Naive B cell (primary cell): ENCODE measurements at regions not wholly inside any gene's neighbourhood (a gene's known extent, or its start where the extent isn't known, plus 50 kb on each side); places are given as distances from the start of the nearest gene placed in this dataset.
"Not testable (repeated sequence)": the region's sequence is repeated elsewhere in the genome, so short reads cannot be mapped to it uniquely, and the experiment has no call there.

Source experiments
- ATAC-seq, 2 donors: fragments of 150-1000 bp; cut with Tn5 transposase; 2 replicates each; pipeline ENCODE4 v1.10.0; 2021; ENCODE audit warnings: low read depth in 2 of 2, mild to moderate bottlenecking in 2 of 2, moderate library complexity in 2 of 2
- DNase-seq: peaks from one replicate; pipeline ENCODE4 v3.0.0; 2022
- H3K27ac Mint-ChIP-seq, 6 donors: one replicate each; pipeline ENCODE4 v1.8.0; 2020 to 2022; ENCODE audit warnings: mild to moderate bottlenecking in 6 of 6, mixed read lengths in 6 of 6, moderate library complexity in 5 of 6, inconsistent platforms in 2 of 6
- H3K27me3 Mint-ChIP-seq, 3 donors: one replicate each; pipeline ENCODE4 v1.8.0; 2021 to 2022; ENCODE audit warnings: mixed read lengths in 3 of 3, mild to moderate bottlenecking in 1 of 3
- H3K36me3 Mint-ChIP-seq, 2 donors: one replicate each; pipeline ENCODE4 v1.8.0; 2020 to 2022; ENCODE audit warnings: mixed read lengths in 2 of 2, inconsistent platforms in 1 of 2, mild to moderate bottlenecking in 1 of 2
- H3K4me1 Mint-ChIP-seq, 3 donors: one replicate each; pipeline ENCODE4 v1.8.0; 2020 to 2022; ENCODE audit warnings: mixed read lengths in 3 of 3, inconsistent platforms in 1 of 3, mild to moderate bottlenecking in 1 of 3, moderate library complexity in 1 of 3
- H3K4me3 Mint-ChIP-seq, 8 donors: one replicate each; pipeline ENCODE4 v1.8.0; 2020 to 2022; ENCODE audit warnings: mild to moderate bottlenecking in 8 of 8, mixed read lengths in 8 of 8, moderate library complexity in 8 of 8, inconsistent platforms in 2 of 8
- H3K9me3 Mint-ChIP-seq, 7 donors: one replicate each; pipeline ENCODE4 v1.8.0; 2020 to 2022; ENCODE audit warnings: mixed read lengths in 7 of 7, mild to moderate bottlenecking in 5 of 7, inconsistent platforms in 2 of 7, moderate library complexity in 1 of 7

- H3K4me3 Mint-ChIP-seq, result no peak overlapping the region
- ATAC-seq (no peak), DNase-seq (no peak)
- no peaks in the 10 kb centered on the region for H3K4me1 Mint-ChIP-seq
- no peaks in the 10 kb centered on the region for H3K36me3 Mint-ChIP-seq
- no peak overlapping the region for H3K27ac Mint-ChIP-seq
- peaks cover 4 to 11% (median 8%) of the 10 kb centered on the region in 7 donors for H3K9me3 Mint-ChIP-seq
- H3K27me3 Mint-ChIP-seq, result no peaks in the 10 kb centered on the region
These were observed 1627.7 kb upstream of the CDH9 start for GRCh38 chr5:28666110-28666509.

GRCh38 chr5:28648108-28648507 lies 1609.7 kb upstream of the CDH9 start:
- Mint-ChIP-seq H3K9me3 (peaks cover 0 to 10% (median 3%) of the 10 kb centered on the region in 7 donors), H3K4me1 (no peaks in the 10 kb centered on the region), H3K36me3 (no peaks in the 10 kb centered on the region), H3K27me3 (no peaks in the 10 kb centered on the region), H3K4me3 (no peak overlapping the region), H3K27ac (peak overlapping the region in 1 of 6 donors; percentile 72)
- DNase-seq (no peak), ATAC-seq (no peak)

- ATAC-seq (no peak), DNase-seq (no peak)
- no peaks in the 10 kb centered on the region for H3K4me1 Mint-ChIP-seq
- H3K9me3 Mint-ChIP-seq, result peaks cover 0 to 9% (median 0%) of the 10 kb centered on the region in 7 donors
- H3K36me3 Mint-ChIP-seq, result no peaks in the 10 kb centered on the region
- H3K27me3 Mint-ChIP-seq, result no peaks in the 10 kb centered on the region
- no peak overlapping the region for H3K4me3 Mint-ChIP-seq
- H3K27ac Mint-ChIP-seq, result no peak overlapping the region
These were observed 1594.2 kb upstream of the CDH9 start for GRCh38 chr5:28632607-28633006.

DNA sequence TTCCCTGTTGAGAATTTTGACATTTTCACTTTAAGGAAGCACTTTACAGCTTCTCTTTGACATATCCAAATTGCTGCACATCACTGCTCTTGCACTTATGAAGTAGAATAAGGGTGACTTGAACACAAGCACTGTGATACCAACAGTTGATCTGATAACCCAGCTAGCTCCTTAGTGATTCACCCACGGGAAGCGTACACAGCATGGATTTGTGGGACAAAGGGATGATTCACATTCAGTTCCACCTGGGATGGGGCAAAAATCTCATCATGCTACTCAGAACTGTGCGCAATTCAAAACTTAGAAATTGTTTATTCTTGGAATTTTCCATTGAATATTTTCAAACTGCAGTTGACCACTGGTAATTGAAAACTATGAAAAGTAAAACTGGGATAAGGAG lies 1565.5 kb upstream of the CDH9 start:
- H3K27me3 Mint-ChIP-seq, result no peaks in the 10 kb centered on the region
- H3K27ac Mint-ChIP-seq, result no peak overlapping the region

GRCh38 chr5:28602429-28602828 lies 1564.0 kb upstream of the CDH9 start:
- Mint-ChIP-seq H3K4me3 (no peak overlapping the region), H3K36me3 (no peaks in the 10 kb centered on the region), H3K9me3 (peaks cover 0 to 24% (median 6%) of the 10 kb centered on the region in 7 donors)

More for the DNA sequence above, 1565.5 kb upstream of the CDH9 start:
- Mint-ChIP-seq H3K4me1 (no peaks in the 10 kb centered on the region), H3K36me3 (no peaks in the 10 kb centered on the region), H3K4me3 (no peak overlapping the region), H3K9me3 (peaks cover 0 to 29% (median 3%) of the 10 kb centered on the region in 7 donors)
- DNase-seq (no peak), ATAC-seq (no peak)

GRCh38 chr5:28596707-28597106 lies 1558.3 kb upstream of the CDH9 start:
- not testable (repeated sequence) for H3K36me3 Mint-ChIP-seq, DNase-seq, H3K27ac Mint-ChIP-seq, H3K4me1 Mint-ChIP-seq, ATAC-seq, H3K27me3 Mint-ChIP-seq, H3K4me3 Mint-ChIP-seq
- H3K9me3 Mint-ChIP-seq, result peaks cover 0 to 24% (median 4%) of the 10 kb centered on the region in 7 donors

More at GRCh38 chr5:28602429-28602828, 1564.0 kb upstream of the CDH9 start:
- Mint-ChIP-seq H3K27ac (no peak overlapping the region), H3K27me3 (no peaks in the 10 kb centered on the region), H3K4me1 (no peaks in the 10 kb centered on the region)
- ATAC-seq (no peak), DNase-seq (no peak)

- no peaks in the 10 kb centered on the region for H3K4me1 Mint-ChIP-seq
- H3K27ac Mint-ChIP-seq, result no peak overlapping the region
- ATAC-seq, result no peak
- H3K36me3 Mint-ChIP-seq, result no peaks in the 10 kb centered on the region
- no peak overlapping the region for H3K4me3 Mint-ChIP-seq
- DNase-seq, result no peak
- peaks cover 0 to 21% (median 13%) of the 10 kb centered on the region in 7 donors for H3K9me3 Mint-ChIP-seq
- no peaks in the 10 kb centered on the region for H3K27me3 Mint-ChIP-seq
These were observed 1542.2 kb upstream of the CDH9 start for GRCh38 chr5:28580616-28581015.

- H3K4me3 Mint-ChIP-seq, result no peak overlapping the region
- no peaks in the 10 kb centered on the region for H3K27me3 Mint-ChIP-seq
- ATAC-seq, result no peak
- no peaks in the 10 kb centered on the region for H3K36me3 Mint-ChIP-seq
- H3K9me3 Mint-ChIP-seq, result peaks cover 0 to 17% (median 13%) of the 10 kb centered on the region in 7 donors
- no peaks in the 10 kb centered on the region for H3K4me1 Mint-ChIP-seq
- DNase-seq, result no peak
- H3K27ac Mint-ChIP-seq, result no peak overlapping the region
These were observed 1537.6 kb upstream of the CDH9 start for GRCh38 chr5:28576022-28576421.

DNA sequence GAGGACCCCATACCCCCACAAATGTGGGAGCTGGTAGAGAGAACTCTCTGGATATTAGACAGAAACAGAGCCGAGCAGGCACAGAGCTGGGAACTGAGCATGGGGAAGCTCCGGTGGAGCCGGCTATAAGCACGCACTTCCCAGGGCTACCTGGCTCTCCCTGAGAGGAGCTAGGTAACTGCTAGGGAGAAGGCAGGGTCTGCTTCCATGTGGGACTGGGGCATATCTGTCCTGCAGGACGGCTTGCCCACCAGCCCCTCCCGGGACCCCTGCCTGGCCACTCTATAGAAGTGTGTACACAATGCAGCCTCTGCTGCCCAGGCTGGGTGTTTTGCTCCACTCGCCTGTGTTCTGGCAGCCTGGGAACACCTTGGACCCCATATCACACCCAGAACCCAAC lies 1537.0 kb upstream of the CDH9 start:
- Mint-ChIP-seq H3K4me1 (no peaks in the 10 kb centered on the region), H3K9me3 (peaks cover 0 to 17% (median 10%) of the 10 kb centered on the region in 7 donors), H3K4me3 (no peak overlapping the region), H3K27me3 (no peaks in the 10 kb centered on the region), H3K36me3 (no peaks in the 10 kb centered on the region), H3K27ac (no peak overlapping the region)
- DNase-seq (no peak), ATAC-seq (no peak)

- no peak for ATAC-seq
- H3K9me3 Mint-ChIP-seq, result peaks cover 0 to 14% (median 9%) of the 10 kb centered on the region in 7 donors
These were observed 1536.2 kb upstream of the CDH9 start for GRCh38 chr5:28574606-28575005.

GRCh38 chr5:28567048-28567447 lies 1528.7 kb upstream of the CDH9 start:
- Mint-ChIP-seq H3K27ac (no peak overlapping the region), H3K9me3 (peaks cover 0 to 8% (median 3%) of the 10 kb centered on the region in 7 donors), H3K36me3 (no peaks in the 10 kb centered on the region), H3K4me3 (no peak overlapping the region), H3K4me1 (no peaks in the 10 kb centered on the region), H3K27me3 (no peaks in the 10 kb centered on the region)
- no peak for ATAC-seq
- DNase-seq, result no peak

More at GRCh38 chr5:28574606-28575005, 1536.2 kb upstream of the CDH9 start:
- no peak overlapping the region for H3K4me3 Mint-ChIP-seq
- H3K27ac Mint-ChIP-seq, result no peak overlapping the region
- no peak for DNase-seq
- H3K27me3 Mint-ChIP-seq, result no peaks in the 10 kb centered on the region
- H3K4me1 Mint-ChIP-seq, result no peaks in the 10 kb centered on the region
- no peaks in the 10 kb centered on the region for H3K36me3 Mint-ChIP-seq

DNA sequence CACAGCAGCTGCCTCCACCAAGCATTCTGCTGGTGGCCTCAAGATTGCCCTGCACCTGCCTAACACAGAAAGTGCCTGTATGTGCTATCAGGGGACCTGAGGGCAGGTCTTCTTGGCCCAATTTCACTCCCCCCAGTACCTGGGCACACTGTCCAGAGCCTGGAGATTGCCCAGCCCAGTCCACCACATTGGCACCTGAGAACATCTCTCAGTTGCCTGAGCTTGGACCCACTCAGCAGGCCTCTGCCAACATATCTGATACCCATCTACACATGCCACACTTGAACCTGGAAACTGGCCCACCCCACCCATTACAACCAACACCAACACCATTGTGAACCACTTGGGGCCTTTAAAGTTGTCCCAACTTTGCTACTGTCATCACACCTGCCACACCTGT lies 1523.1 kb upstream of the CDH9 start:
- Mint-ChIP-seq H3K27me3 (no peaks in the 10 kb centered on the region), H3K36me3 (no peaks in the 10 kb centered on the region), H3K9me3 (peaks cover 0 to 16% (median 7%) of the 10 kb centered on the region in 7 donors), H3K4me1 (no peaks in the 10 kb centered on the region), H3K4me3 (no peak overlapping the region), H3K27ac (no peak overlapping the region)
- ATAC-seq (no peak), DNase-seq (no peak)

- no peak overlapping the region for H3K27ac Mint-ChIP-seq
- peaks cover 0 to 16% (median 7%) of the 10 kb centered on the region in 7 donors for H3K9me3 Mint-ChIP-seq
- no peaks in the 10 kb centered on the region for H3K27me3 Mint-ChIP-seq
- DNase-seq (no peak), ATAC-seq (no peak)
- H3K36me3 Mint-ChIP-seq, result no peaks in the 10 kb centered on the region
- no peaks in the 10 kb centered on the region for H3K4me1 Mint-ChIP-seq
- no peak overlapping the region for H3K4me3 Mint-ChIP-seq
These were observed 1519.8 kb upstream of the CDH9 start for GRCh38 chr5:28558196-28558595.

DNA sequence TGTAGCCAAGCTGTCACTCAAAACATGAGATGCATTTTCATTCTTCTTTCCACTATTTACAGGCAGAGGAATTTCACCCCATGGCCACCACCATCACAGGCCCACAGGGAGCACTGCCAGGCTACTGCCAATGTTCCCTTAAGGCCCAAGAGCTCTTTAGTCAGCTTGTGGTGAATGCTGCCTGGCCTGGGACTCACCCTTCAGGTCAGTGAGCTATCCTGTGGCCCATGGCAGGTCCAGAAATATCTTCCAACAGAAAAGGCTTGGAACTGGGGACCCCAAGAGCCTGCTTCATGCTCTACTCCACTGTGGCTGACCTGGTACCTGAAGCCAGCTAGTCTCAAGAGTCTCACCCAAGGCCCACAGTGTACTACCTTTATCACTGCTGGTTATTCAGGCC lies 1518.7 kb upstream of the CDH9 start:
- ATAC-seq, result no peak
- Mint-ChIP-seq H3K4me3 (no peak overlapping the region), H3K27ac (peak overlapping the region in 1 of 6 donors; percentile 75), H3K9me3 (peaks cover 0 to 20% (median 7%) of the 10 kb centered on the region in 7 donors), H3K27me3 (no peaks in the 10 kb centered on the region), H3K36me3 (no peaks in the 10 kb centered on the region), H3K4me1 (no peaks in the 10 kb centered on the region)
- no peak for DNase-seq

GRCh38 chr5:28549588-28549987 lies 1511.2 kb upstream of the CDH9 start:
- peaks cover 0 to 6% (median 3%) of the 10 kb centered on the region in 7 donors for H3K9me3 Mint-ChIP-seq
- no peak overlapping the region for H3K27ac Mint-ChIP-seq
- DNase-seq (no peak), ATAC-seq (no peak)
- no peak overlapping the region for H3K4me3 Mint-ChIP-seq
- no peaks in the 10 kb centered on the region for H3K4me1 Mint-ChIP-seq
- H3K36me3 Mint-ChIP-seq, result no peaks in the 10 kb centered on the region
- no peaks in the 10 kb centered on the region for H3K27me3 Mint-ChIP-seq
